Femur (tissue), 1 donor: ENCODE measurements at regions not wholly inside any gene's neighbourhood (a gene's known extent, or its start where the extent isn't known, plus 50 kb on each side); places are given as distances from the start of the nearest gene placed in this dataset.
A peak's percentile ranks its signal among the peaks of the same experiment; 100 is the strongest.
"Not testable (repeated sequence)": the region's sequence is repeated elsewhere in the genome, so short reads cannot be mapped to it uniquely, and the experiment has no call there.

Experiments
- DNase-seq: peaks from one replicate; pipeline ENCODE4 v3.0.0-alpha.2; 2017

GRCh38 chr3:157618075-157618760, 115.0 kb upstream of the VEPH1 start:
- DNase-seq = no peak

- DNase-seq = no peak
Measured at GRCh38 chr3:157614896-157615295, 111.7 kb upstream of the VEPH1 start.

GRCh38 chr3:157611536-157612076, 108.4 kb upstream of the VEPH1 start:
- DNase-seq = no peak

- no peak for DNase-seq
Measured at GRCh38 chr3:157610876-157611535, 107.8 kb upstream of the VEPH1 start.

- peak; percentile 69 for DNase-seq
Measured at GRCh38 chr3:157607826-157608405, 104.7 kb upstream of the VEPH1 start.

GRCh38 chr3:157606852-157607197, 103.6 kb upstream of the VEPH1 start:
- DNase-seq = no peak

GRCh38 chr3:157606011-157606851, 103.0 kb upstream of the VEPH1 start:
- peak; percentile 79 for DNase-seq

- DNase-seq = no peak
Measured at GRCh38 chr3:157605356-157605755, 102.1 kb upstream of the VEPH1 start.

- DNase-seq = no peak
Measured at GRCh38 chr3:157602424-157602823, 99.2 kb upstream of the VEPH1 start.

- no peak for DNase-seq
Measured at GRCh38 chr3:157595259-157595658, 92.0 kb upstream of the VEPH1 start.

GRCh38 chr3:157594413-157594812, 91.2 kb upstream of the VEPH1 start:
- DNase-seq = no peak

- no peak for DNase-seq
Measured at GRCh38 chr3:157592769-157593168, 89.6 kb upstream of the VEPH1 start.

- DNase-seq = no peak
Measured at GRCh38 chr3:157590273-157590672, 87.1 kb upstream of the VEPH1 start.

- DNase-seq = no peak
Measured at GRCh38 chr3:157589211-157589610, 86.0 kb upstream of the VEPH1 start.

- DNase-seq = no peak
Measured at GRCh38 chr3:157588386-157589060, 85.3 kb upstream of the VEPH1 start.

GRCh38 chr3:157586293-157586692, 83.1 kb upstream of the VEPH1 start:
- no peak for DNase-seq

GRCh38 chr3:157585386-157585785, 82.2 kb upstream of the VEPH1 start:
- no peak for DNase-seq

GRCh38 chr3:157582637-157582973, 79.4 kb upstream of the VEPH1 start:
- no peak for DNase-seq

GRCh38 chr3:157581956-157582636, 78.9 kb upstream of the VEPH1 start:
- DNase-seq = not testable (repeated sequence)

GRCh38 chr3:157581371-157581770, 78.2 kb upstream of the VEPH1 start:
- DNase-seq = no peak

- no peak for DNase-seq
Measured at GRCh38 chr3:157578181-157578580, 75.0 kb upstream of the VEPH1 start.

- DNase-seq = no peak
Measured at GRCh38 chr3:157574531-157574930, 71.3 kb upstream of the VEPH1 start.
